Sigmoid colon (tissue), 6 donors: ENCODE measurements at regions not wholly inside any gene's neighbourhood (a gene's known extent, or its start where the extent isn't known, plus 50 kb on each side); places are given as distances from the start of the nearest gene placed in this dataset.

Source experiments
- DNase-seq: peaks from one replicate; pipeline ENCODE4 v3.0.0-alpha.2; 2019
- H3K27ac ChIP-seq, 4 donors: fragments of 200-600 bp; sonication (generic); one replicate each; pipeline ENCODE4 v1.5.1; 2016 to 2019; ENCODE audit warnings: mild to moderate bottlenecking in 1 of 4
- H3K27me3 ChIP-seq, 3 donors: fragments of 200-600 bp; sonication (generic); one replicate each; pipeline ENCODE4 v1.5.1; 2019; ENCODE audit warnings: mild to moderate bottlenecking in 1 of 3
- H3K36me3 ChIP-seq, 4 donors: fragments of 200-600 bp; sonication (generic); one replicate each; pipeline ENCODE4 v1.5.1; 2016 to 2019
- H3K4me1 ChIP-seq, 4 donors: fragments of 200-600 bp; sonication (generic); one replicate each; pipeline ENCODE4 v1.5.1; 2017 to 2019
- H3K4me3 ChIP-seq, 4 donors: fragments of 200-600 bp; sonication (generic); one replicate each; pipeline ENCODE4 v1.5.1; 2017 to 2019; ENCODE audit warnings: mild to moderate bottlenecking in 2 of 4, moderate library complexity in 1 of 4
- H3K9me3 ChIP-seq, 4 donors: fragments of 200-600 bp in 3 of 4; sonication (generic) in 3 of 4; one replicate each; pipeline versions ENCODE4 v1.5.1 to v1.6.1; 2013 to 2019
- CTCF ChIP-seq, 4 experiments: fragments of 450-650 bp in 3 of 4; fragments of 200-600 bp in 1 of 4; IDR thresholded peaks; one replicate each; pipeline ENCODE4 v1.5.1; 2016 to 2019; ENCODE audit warnings: antibody characterized with exemption in 4 of 4, mild to moderate bottlenecking in 3 of 4, moderate library complexity in 2 of 4
- EP300 ChIP-seq, 4 donors: sonication (generic); formaldehyde crosslinking; IDR thresholded peaks; one replicate each; pipeline ENCODE4 v1.6.1; 2017; ENCODE audit warnings: antibody characterized with exemption in 4 of 4
- POLR2A ChIP-seq, 2 donors: fragments of 450-650 bp; IDR thresholded peaks; one replicate each; pipeline ENCODE4 v1.6.1; 2016; ENCODE audit warnings: antibody characterized with exemption in 2 of 2, mild to moderate bottlenecking in 2 of 2, moderate library complexity in 2 of 2
- POLR2AphosphoS5 ChIP-seq, 4 donors: sonication (generic); formaldehyde crosslinking; IDR thresholded peaks; one replicate each; pipeline ENCODE4 v1.6.1; 2017; ENCODE audit warnings: antibody characterized with exemption in 4 of 4
- WGBS, 2 donors: extraction: QIAGEN DNeasy Blood & Tissue Kit; methylation state at CpG; one replicate each; pipeline ENCODE4 v1.1.7; 2013; 5-methylcytosine and 5-hydroxymethylcytosine counted together
- intact Hi-C: fragments of 100-400 bp; cut with DNase I; formaldehyde crosslinking; loops from one replicate; pipeline ENCODE4 v1.15.1; 2023
- donor health status: healthy with polysubstance abuse.
- donor health status: healthy.

- no peak for DNase-seq
- TF ChIP-seq CTCF (IDR thresholded peaks at IDR 0.05): no peak
- TF ChIP-seq POLR2AphosphoS5 (IDR thresholded peaks at IDR 0.05): no peak
- TF ChIP-seq POLR2A (IDR thresholded peaks at IDR 0.05): no peak
- TF ChIP-seq EP300 (IDR thresholded peaks at IDR 0.05): no peak
- H3K27ac ChIP-seq: no peak overlapping the region
- H3K27me3 ChIP-seq: no peaks in the 10 kb centered on the region
- intact Hi-C loops: no loop called here
- H3K4me3 ChIP-seq: no peak overlapping the region
- H3K36me3 ChIP-seq: no peaks in the 10 kb centered on the region
- no peaks in the 10 kb centered on the region for H3K4me1 ChIP-seq
- 71 to 83% methylated on average over 6 of the region's 6 CpGs for WGBS, 2 donors
- no peaks in the 10 kb centered on the region for H3K9me3 ChIP-seq
Observed at GRCh38 chr2:216960671-216961268, 100.9 kb upstream of the TNP1 start.

GRCh38 chr2:216959433-216959832 is 99.6 kb upstream of the TNP1 start:
- H3K36me3 ChIP-seq: no peaks in the 10 kb centered on the region
- H3K4me3 ChIP-seq: no peak overlapping the region
- intact Hi-C loops: no loop called here
- H3K4me1 ChIP-seq: no peaks in the 10 kb centered on the region
- no peak overlapping the region for H3K27ac ChIP-seq
- no peak for DNase-seq
- H3K9me3 ChIP-seq: peaks cover 0 to 3% (median 0%) of the 10 kb centered on the region in 4 donors
- no peaks in the 10 kb centered on the region for H3K27me3 ChIP-seq
- WGBS, 2 donors: 43 to 50% methylated on average over 3 of the region's 3 CpGs
- no peak for TF ChIP-seq POLR2A (IDR thresholded peaks at IDR 0.05)

- intact Hi-C loops: no loop called here
- no peaks in the 10 kb centered on the region for H3K36me3 ChIP-seq
- H3K4me1 ChIP-seq: no peaks in the 10 kb centered on the region
- no peaks in the 10 kb centered on the region for H3K27me3 ChIP-seq
- H3K9me3 ChIP-seq: peaks cover 0 to 3% (median 0%) of the 10 kb centered on the region in 4 donors
- no peak overlapping the region for H3K27ac ChIP-seq
- no peak overlapping the region for H3K4me3 ChIP-seq
- 87 to 91% methylated on average over 5 of the region's 5 CpGs for WGBS, 2 donors
- DNase-seq: no peak
- TF ChIP-seq EP300 (IDR thresholded peaks at IDR 0.05) (no peak), POLR2AphosphoS5 (IDR thresholded peaks at IDR 0.05) (no peak), CTCF (IDR thresholded peaks at IDR 0.05) (no peak), POLR2A (IDR thresholded peaks at IDR 0.05) (no peak)
Observed at GRCh38 chr2:216956820-216957493, 97.1 kb upstream of the TNP1 start.

- no peak for TF ChIP-seq POLR2AphosphoS5 (IDR thresholded peaks at IDR 0.05)
- WGBS, 2 donors: 72 to 88% methylated on average over 4 of the region's 4 CpGs
- H3K4me3 ChIP-seq: no peak overlapping the region
- no peaks in the 10 kb centered on the region for H3K27me3 ChIP-seq
- peaks cover 0 to 3% (median 0%) of the 10 kb centered on the region in 4 donors for H3K9me3 ChIP-seq
- intact Hi-C loops: no loop called here
- no peaks in the 10 kb centered on the region for H3K36me3 ChIP-seq
- H3K4me1 ChIP-seq: no peaks in the 10 kb centered on the region
- no peak for DNase-seq
- H3K27ac ChIP-seq: no peak overlapping the region
Observed at GRCh38 chr2:216951171-216951570, 91.3 kb upstream of the TNP1 start.

- Histone ChIP-seq H3K27me3 (no peaks in the 10 kb centered on the region), H3K9me3 (peaks cover 0 to 3% (median 0%) of the 10 kb centered on the region in 4 donors), H3K27ac (no peak overlapping the region), H3K4me3 (no peak overlapping the region), H3K36me3 (no peaks in the 10 kb centered on the region), H3K4me1 (no peaks in the 10 kb centered on the region)
- no peak for TF ChIP-seq POLR2AphosphoS5 (IDR thresholded peaks at IDR 0.05)
- no peak for TF ChIP-seq CTCF (IDR thresholded peaks at IDR 0.05)
- TF ChIP-seq POLR2A (IDR thresholded peaks at IDR 0.05): no peak
- TF ChIP-seq EP300 (IDR thresholded peaks at IDR 0.05): no peak
- DNase-seq: no peak
- 53 to 54% methylated on average over 2 of the region's 2 CpGs for WGBS, 2 donors
- intact Hi-C loops: no loop called here
Observed at GRCh38 chr2:216950547-216950946, 90.7 kb upstream of the TNP1 start.
